Loucy (cell line): ENCODE measurements at regions not wholly inside any gene's neighbourhood (a gene's known extent, or its start where the extent isn't known, plus 50 kb on each side); places are given as distances from the start of the nearest gene placed in this dataset.

Source experiments
- H2AFZ ChIP-seq: fragments of 200-600 bp; sonication (generic); 2 replicates; pipeline ENCODE4 v1.6.0; 2016; ENCODE audit warnings: antibody characterized with exemption, mild to moderate bottlenecking, low read length, moderate library complexity
- H3F3A ChIP-seq: fragments of 200-600 bp; 2 replicates; pipeline ENCODE4 v1.6.0; 2016; ENCODE audit warnings: antibody characterized with exemption, low read depth, mild to moderate bottlenecking
- H3K27me3 ChIP-seq: fragments of 200-600 bp; sonication (generic); 2 replicates; pipeline ENCODE4 v1.6.1; 2014; ENCODE audit warnings: low read length, mild to moderate bottlenecking; ENCODE audit not compliant: insufficient read depth, poor library complexity, severe bottlenecking
- H3K36me3 ChIP-seq: fragments of 200-600 bp; sonication (generic); 2 replicates; pipeline ENCODE4 v1.6.1; 2016; ENCODE audit warnings: low read length; ENCODE audit not compliant: insufficient read depth
- H3K4me1 ChIP-seq: fragments of 200-600 bp; sonication (generic); 2 replicates; pipeline ENCODE4 v1.5.1; 2014; ENCODE audit warnings: low read length, mild to moderate bottlenecking; ENCODE audit not compliant: insufficient read depth, poor library complexity, severe bottlenecking
- H3K4me2 ChIP-seq: fragments of 200-600 bp; sonication (generic); 2 replicates; pipeline ENCODE4 v1.6.0; 2014; ENCODE audit warnings: antibody characterized with exemption, low read length, low read depth, mild to moderate bottlenecking; ENCODE audit not compliant: poor library complexity, severe bottlenecking
- H3K4me3 ChIP-seq: fragments of 200-600 bp; sonication (generic); 2 replicates; pipeline ENCODE4 v1.5.1; 2014; ENCODE audit warnings: low read length, mild to moderate bottlenecking, mixed read lengths; ENCODE audit not compliant: poor library complexity, severe bottlenecking
- H3K79me2 ChIP-seq: fragments of 200-600 bp; sonication (generic); 2 replicates; pipeline ENCODE4 v1.6.1; 2014; ENCODE audit warnings: low read length; ENCODE audit not compliant: insufficient read depth
- H3K9ac ChIP-seq: fragments of 200-600 bp; sonication (generic); 2 replicates; pipeline ENCODE4 v1.6.0; 2014; ENCODE audit warnings: mild to moderate bottlenecking, low read depth, low read length, moderate library complexity; ENCODE audit not compliant: poor library complexity, severe bottlenecking
- H3K9me2 ChIP-seq: fragments of 200-600 bp; sonication (generic); replicated peaks from 2 replicates; pipeline ENCODE4 v1.6.1; 2016; ENCODE audit warnings: low read depth, low read length, mixed read lengths
- H3K9me3 ChIP-seq: fragments of 200-600 bp; sonication (generic); 2 replicates; pipeline ENCODE4 v1.6.1; 2014; ENCODE audit warnings: mild to moderate bottlenecking, antibody characterized with exemption, low read length, low read depth; ENCODE audit not compliant: insufficient read depth
- H4K20me1 ChIP-seq: fragments of 200-600 bp; sonication (generic); 2 replicates; pipeline ENCODE4 v1.6.0; 2014; ENCODE audit warnings: antibody characterized with exemption, low read length, mild to moderate bottlenecking; ENCODE audit not compliant: insufficient read depth, poor library complexity, severe bottlenecking
- CTCF ChIP-seq: fragments of 200-600 bp; sonication (generic); conservative IDR thresholded peaks from 2 replicates; pipeline ENCODE4 v1.5.1; 2014; ENCODE audit warnings: mild to moderate bottlenecking, antibody characterized with exemption, low read length
- EZH2phosphoT487 ChIP-seq: fragments of 200-600 bp; IDR thresholded peaks from 2 replicates; pipeline ENCODE4 v1.6.1; 2018; ENCODE audit warnings: antibody characterized with exemption, mild to moderate bottlenecking, moderate library complexity, borderline replicate concordance

GRCh38 chr18:78830161-78830560 is 149.5 kb upstream of the SALL3 start:
- Histone ChIP-seq H3K9me2 (no peaks in the 10 kb centered on the region), H3K4me3 (no peak overlapping the region)
- TF ChIP-seq CTCF = no peak
- no peak for TF ChIP-seq EZH2phosphoT487

GRCh38 chr18:78830826-78831225 is 148.8 kb upstream of the SALL3 start:
- no peak overlapping the region for H2AFZ ChIP-seq

More at GRCh38 chr18:78830161-78830560, 149.5 kb upstream of the SALL3 start:
- H3K9me3 ChIP-seq = peaks cover 6% of the 10 kb centered on the region; the same call in 1 of the 2 replicates
- no peaks in the 10 kb centered on the region for H3K27me3 ChIP-seq
- H2AFZ ChIP-seq = no peak overlapping the region
- H3F3A ChIP-seq = no peaks in the 10 kb centered on the region
- no peaks in the 10 kb centered on the region for H3K4me1 ChIP-seq
- no peaks in the 10 kb centered on the region for H3K79me2 ChIP-seq
- H3K9ac ChIP-seq = no peak overlapping the region
- H3K36me3 ChIP-seq = no peaks in the 10 kb centered on the region
- H4K20me1 ChIP-seq = no peaks in the 10 kb centered on the region
- no peak overlapping the region for H3K4me2 ChIP-seq

GRCh38 chr18:78831603-78832002 is 148.0 kb upstream of the SALL3 start:
- TF ChIP-seq CTCF = no peak
- TF ChIP-seq EZH2phosphoT487 = no peak
- no peaks in the 10 kb centered on the region for H3K27me3 ChIP-seq
- no peaks in the 10 kb centered on the region for H4K20me1 ChIP-seq
- H2AFZ ChIP-seq = no peak overlapping the region
- H3K4me3 ChIP-seq = no peak overlapping the region
- no peaks in the 10 kb centered on the region for H3F3A ChIP-seq
- H3K9me2 ChIP-seq = no peaks in the 10 kb centered on the region
- H3K4me2 ChIP-seq = no peak overlapping the region
- no peaks in the 10 kb centered on the region for H3K36me3 ChIP-seq
- no peaks in the 10 kb centered on the region for H3K4me1 ChIP-seq
- H3K79me2 ChIP-seq = no peaks in the 10 kb centered on the region
- no peak overlapping the region for H3K9ac ChIP-seq
- peaks cover 3% of the 10 kb centered on the region; the same call in 1 of the 2 replicates for H3K9me3 ChIP-seq

More at GRCh38 chr18:78830826-78831225, 148.8 kb upstream of the SALL3 start:
- no peak overlapping the region for H3K9ac ChIP-seq
- TF ChIP-seq EZH2phosphoT487 (no peak), CTCF (no peak)
- H3K4me2 ChIP-seq = no peak overlapping the region
- H3K4me3 ChIP-seq = no peak overlapping the region
- H3K36me3 ChIP-seq = no peaks in the 10 kb centered on the region
- H3K27me3 ChIP-seq = no peaks in the 10 kb centered on the region
- no peaks in the 10 kb centered on the region for H3K79me2 ChIP-seq
- peaks cover 3% of the 10 kb centered on the region; the same call in 1 of the 2 replicates for H3K9me3 ChIP-seq
- H4K20me1 ChIP-seq = no peaks in the 10 kb centered on the region
- no peaks in the 10 kb centered on the region for H3K4me1 ChIP-seq
- H3K9me2 ChIP-seq = no peaks in the 10 kb centered on the region
- H3F3A ChIP-seq = no peaks in the 10 kb centered on the region
